ENCODE measurements at regions not wholly inside any gene's neighbourhood (a gene's known extent, or its start where the extent isn't known, plus 50 kb on each side); places are given as distances from the start of the nearest gene placed in this dataset.

DNA sequence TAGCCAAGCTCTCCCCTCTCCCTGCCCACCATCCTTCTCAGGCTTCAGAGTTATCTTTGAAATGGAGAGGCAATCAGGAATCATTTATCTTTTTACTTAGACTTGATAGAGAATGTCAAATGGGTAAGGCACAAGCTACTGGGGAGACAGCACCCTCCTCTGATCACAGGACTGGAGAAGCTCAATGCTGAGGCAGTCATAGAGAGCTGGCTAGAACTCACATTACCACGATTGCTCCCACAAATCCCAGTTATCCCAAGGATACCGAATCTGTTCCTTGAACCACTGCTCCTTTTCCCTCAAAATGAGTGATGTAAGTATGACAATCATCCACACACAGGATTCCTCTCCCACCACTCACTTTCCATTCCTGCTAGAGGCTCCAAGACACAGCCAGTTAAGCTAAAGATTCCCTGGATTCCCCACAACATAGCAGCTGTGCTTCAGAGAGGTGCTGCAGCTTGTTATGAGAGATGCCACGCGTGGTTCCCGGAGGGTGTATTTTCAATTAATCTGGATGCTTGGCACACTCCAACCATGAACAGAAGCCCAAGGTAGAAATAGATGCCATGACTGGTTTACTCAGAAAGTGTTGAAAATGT, 96.2 kb upstream of the VGLL2 start:
- TF ChIP-seq, protein P1, sequence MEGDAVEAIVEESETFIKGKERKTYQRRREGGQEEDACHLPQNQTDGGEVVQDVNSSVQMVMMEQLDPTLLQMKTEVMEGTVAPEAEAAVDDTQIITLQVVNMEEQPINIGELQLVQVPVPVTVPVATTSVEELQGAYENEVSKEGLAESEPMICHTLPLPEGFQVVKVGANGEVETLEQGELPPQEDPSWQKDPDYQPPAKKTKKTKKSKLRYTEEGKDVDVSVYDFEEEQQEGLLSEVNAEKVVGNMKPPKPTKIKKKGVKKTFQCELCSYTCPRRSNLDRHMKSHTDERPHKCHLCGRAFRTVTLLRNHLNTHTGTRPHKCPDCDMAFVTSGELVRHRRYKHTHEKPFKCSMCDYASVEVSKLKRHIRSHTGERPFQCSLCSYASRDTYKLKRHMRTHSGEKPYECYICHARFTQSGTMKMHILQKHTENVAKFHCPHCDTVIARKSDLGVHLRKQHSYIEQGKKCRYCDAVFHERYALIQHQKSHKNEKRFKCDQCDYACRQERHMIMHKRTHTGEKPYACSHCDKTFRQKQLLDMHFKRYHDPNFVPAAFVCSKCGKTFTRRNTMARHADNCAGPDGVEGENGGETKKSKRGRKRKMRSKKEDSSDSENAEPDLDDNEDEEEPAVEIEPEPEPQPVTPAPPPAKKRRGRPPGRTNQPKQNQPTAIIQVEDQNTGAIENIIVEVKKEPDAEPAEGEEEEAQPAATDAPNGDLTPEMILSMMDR (IDR thresholded peaks at IDR 0.05; ENCODE audit: insufficient read depth, low read depth, low read length, missing control alignments): no peak
- DNase-seq (ENCODE audit: low read depth): no peak
- no peak overlapping the region for H3K4me3 ChIP-seq (ENCODE audit: low read depth, low read length)

DNA sequence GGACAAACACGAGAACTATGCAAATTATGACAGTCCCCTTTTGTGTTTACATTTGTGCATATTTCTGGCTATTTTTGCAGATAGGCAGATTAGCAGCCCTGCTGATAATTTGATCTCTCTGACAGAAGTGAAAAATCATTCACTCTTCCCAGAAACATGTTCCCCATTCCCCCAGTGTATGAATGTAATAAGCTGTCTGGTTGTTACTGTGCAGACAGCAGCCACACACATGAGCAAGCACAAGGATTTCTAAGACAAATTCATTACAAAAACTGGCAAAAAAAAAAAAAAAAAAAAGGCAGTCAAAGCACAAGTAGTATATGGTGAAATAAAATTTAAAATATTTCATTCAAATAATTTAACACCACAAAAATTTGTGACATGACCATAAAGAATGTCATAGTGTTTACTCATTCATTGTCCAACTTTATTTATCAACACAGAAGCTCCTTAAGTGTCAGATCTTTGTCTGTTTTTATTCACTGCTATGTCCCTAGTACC, 95.5 kb upstream of the VGLL2 start:
- DNase-seq (ENCODE audit: low read depth): no peak
- TF ChIP-seq, protein P1 (IDR thresholded peaks at IDR 0.05; ENCODE audit: insufficient read depth, low read depth, low read length, missing control alignments): no peak
- H3K4me3 ChIP-seq (ENCODE audit: low read depth, low read length): no peak overlapping the region

DNA sequence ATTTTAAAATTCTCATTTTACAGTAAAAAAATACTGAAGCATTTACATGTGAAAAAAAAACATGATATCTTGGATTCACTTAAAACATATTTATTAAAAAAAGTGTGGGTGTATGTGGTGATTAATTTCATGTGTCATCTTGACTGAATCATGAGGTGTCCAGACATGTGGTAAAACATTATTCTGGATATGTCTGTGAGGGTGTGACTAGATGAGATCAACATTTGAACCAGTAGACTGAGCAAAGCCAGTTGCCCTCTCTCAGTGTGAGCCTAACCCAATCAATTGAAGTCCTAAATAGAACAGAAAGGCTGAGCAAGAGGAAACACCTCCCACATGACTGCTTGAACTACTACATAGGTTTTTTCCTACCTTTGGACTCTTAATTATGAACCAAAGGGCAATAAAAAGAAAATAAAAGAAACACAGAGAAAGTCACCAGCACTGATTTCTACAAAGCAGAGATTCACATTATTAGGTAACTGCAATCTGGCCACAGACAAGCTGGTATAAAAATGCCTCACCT, 90.5 kb upstream of the VGLL2 start:
- DNase-seq (ENCODE audit: low read depth): no peak
- TF ChIP-seq, protein P1 (IDR thresholded peaks at IDR 0.05; ENCODE audit: insufficient read depth, low read depth, low read length, missing control alignments): no peak
- H3K4me3 ChIP-seq (ENCODE audit: low read depth, low read length): no peak overlapping the region

DNA sequence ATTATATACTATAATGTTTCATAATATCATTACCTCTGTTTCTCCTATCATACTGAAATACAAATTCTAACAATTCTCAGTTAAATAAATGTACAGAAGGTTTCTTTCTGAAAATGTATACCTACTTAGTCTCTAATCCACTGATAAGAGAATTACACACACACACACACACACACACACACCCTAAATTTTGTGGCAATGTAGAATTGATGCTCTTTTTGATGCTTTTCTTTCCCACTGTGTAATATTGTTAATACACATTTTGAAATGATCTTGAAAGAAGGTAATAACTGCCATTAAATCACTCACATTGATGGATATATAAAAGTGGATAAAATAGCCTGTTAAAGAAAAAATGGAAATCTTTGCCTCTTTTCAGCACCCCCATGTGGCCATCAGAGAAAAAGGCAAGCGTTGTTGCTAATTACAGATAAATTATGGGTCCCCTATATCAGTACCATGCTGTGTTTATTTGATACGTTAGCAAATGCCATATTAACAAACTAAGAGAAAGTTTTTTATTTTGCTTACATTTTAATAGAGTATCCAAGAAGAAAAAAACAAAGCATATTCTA, 76.6 kb upstream of the VGLL2 start:
- DNase-seq (ENCODE audit: low read depth): no peak
- no peak overlapping the region for H3K4me3 ChIP-seq (ENCODE audit: low read depth, low read length)
- TF ChIP-seq, protein P1 (IDR thresholded peaks at IDR 0.05; ENCODE audit: insufficient read depth, low read depth, low read length, missing control alignments): peak; percentile 33

DNA sequence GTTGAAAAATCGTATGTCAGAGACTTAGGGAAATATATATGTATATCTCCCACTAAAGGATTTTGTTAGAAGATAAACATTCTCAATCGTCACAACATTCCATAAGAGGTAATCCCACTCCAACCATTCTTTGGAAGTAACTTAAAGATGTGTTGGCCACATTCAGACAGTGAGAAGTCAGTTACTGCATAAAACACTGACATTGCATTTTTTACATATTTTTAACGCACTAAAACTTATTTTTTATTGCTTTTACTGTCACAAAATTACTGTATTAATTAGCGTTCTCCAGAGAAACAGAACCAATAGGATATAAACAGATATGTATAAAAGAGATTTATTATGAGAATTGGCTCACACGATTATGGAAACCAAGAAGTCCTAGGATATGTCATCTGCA, 74.3 kb upstream of the VGLL2 start:
- H3K4me3 ChIP-seq (ENCODE audit: low read depth, low read length): no peak overlapping the region
- TF ChIP-seq, protein P1 (IDR thresholded peaks at IDR 0.05; ENCODE audit: insufficient read depth, low read depth, low read length, missing control alignments): no peak
- no peak for DNase-seq (ENCODE audit: low read depth)

DNA sequence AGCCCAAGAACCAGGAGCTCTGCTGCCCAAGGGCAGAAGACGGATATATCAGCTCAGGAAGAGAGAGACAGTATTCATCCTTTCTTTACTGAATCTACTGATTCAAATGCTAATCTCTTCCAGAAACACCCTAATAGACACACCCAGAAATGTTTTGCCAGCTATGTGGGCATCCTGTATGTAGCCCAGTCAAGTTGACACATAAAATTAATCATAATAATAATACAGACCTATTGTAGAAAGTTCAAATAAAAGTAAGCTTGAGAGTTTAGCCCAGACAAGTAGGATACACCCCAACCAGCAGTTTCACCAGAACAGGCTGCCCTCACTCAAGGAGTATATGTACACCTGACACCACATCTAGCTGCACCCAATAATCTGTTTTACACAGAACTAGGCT, 73.9 kb upstream of the VGLL2 start:
- no peak overlapping the region for H3K4me3 ChIP-seq (ENCODE audit: low read depth, low read length)
- no peak for DNase-seq (ENCODE audit: low read depth)
- TF ChIP-seq, protein P1 (IDR thresholded peaks at IDR 0.05; ENCODE audit: insufficient read depth, low read depth, low read length, missing control alignments): no peak

All from GM12865 (cell line).